ENCODE measurements at regions not wholly inside any gene's neighbourhood (a gene's known extent, or its start where the extent isn't known, plus 50 kb on each side); places are given as distances from the start of the nearest gene placed in this dataset.

GRCh38 chr4:101669138-101669831, 121.2 kb upstream of the BANK1 start:
- no peak for TF ChIP-seq POLR2AphosphoS5 (IDR thresholded peaks at IDR 0.05; ENCODE audit: low read depth, low read length)
- no peak for TF ChIP-seq CTCF (IDR thresholded peaks at IDR 0.05)
- TF ChIP-seq REST (IDR thresholded peaks at IDR 0.05; ENCODE audit: insufficient read depth in 1 of 2, low read depth in 2 of 2, low read length in 1 of 2): no peak
- no peak for TF ChIP-seq SIN3A (IDR thresholded peaks at IDR 0.05; ENCODE audit: borderline replicate concordance, insufficient read depth, low read depth, low read length)
